HUES48 (cell line): ENCODE measurements at regions not wholly inside any gene's neighbourhood (a gene's known extent, or its start where the extent isn't known, plus 50 kb on each side); places are given as distances from the start of the nearest gene placed in this dataset.

ENCODE experiments used
- H3K27ac ChIP-seq: one replicate; pipeline ENCODE4 v1.7.0; 2013; ENCODE audit warnings: low read depth, low read length, inconsistent platforms
- H3K27me3 ChIP-seq: 2 replicates; pipeline ENCODE4 v1.6.1; 2013; ENCODE audit warnings: mild to moderate bottlenecking, low read length; ENCODE audit not compliant: control insufficient read depth, insufficient read depth
- H3K36me3 ChIP-seq: 2 replicates; pipeline ENCODE4 v1.6.1; 2013; ENCODE audit warnings: low read length; ENCODE audit not compliant: control insufficient read depth, insufficient read depth
- H3K4me1 ChIP-seq: 2 replicates; pipeline ENCODE4 v1.6.1; 2013; ENCODE audit warnings: mild to moderate bottlenecking, low read length; ENCODE audit not compliant: control insufficient read depth, insufficient read depth
- H3K4me3 ChIP-seq: 2 replicates; pipeline ENCODE4 v1.5.1; 2013; ENCODE audit warnings: mild to moderate bottlenecking, low read depth, low read length
- H3K9ac ChIP-seq: 2 replicates; pipeline ENCODE4 v1.6.1; 2013; ENCODE audit warnings: mild to moderate bottlenecking, low read depth, low read length, moderate library complexity
- H3K9me3 ChIP-seq: 2 replicates; pipeline ENCODE4 v1.6.1; 2013; ENCODE audit warnings: low read length; ENCODE audit not compliant: control insufficient read depth, insufficient read depth

GRCh38 chr2:234847639-234848038 lies 104.2 kb upstream of the SH3BP4 start:
- no peak overlapping the region for H3K9ac ChIP-seq
- no peak overlapping the region for H3K4me3 ChIP-seq
- no peaks in the 10 kb centered on the region for H3K36me3 ChIP-seq
- no peaks in the 10 kb centered on the region for H3K27me3 ChIP-seq
- H3K4me1 ChIP-seq = peaks cover 5% of the 10 kb centered on the region; the same call in 1 of the 2 replicates
- no peak overlapping the region for H3K27ac ChIP-seq
- H3K9me3 ChIP-seq = no peaks in the 10 kb centered on the region

- no peaks in the 10 kb centered on the region for H3K27me3 ChIP-seq
- peaks cover 5% of the 10 kb centered on the region; the same call in 1 of the 2 replicates for H3K4me1 ChIP-seq
- no peak overlapping the region for H3K27ac ChIP-seq
- H3K9ac ChIP-seq = no peak overlapping the region
- no peaks in the 10 kb centered on the region for H3K36me3 ChIP-seq
- no peaks in the 10 kb centered on the region for H3K9me3 ChIP-seq
- H3K4me3 ChIP-seq = no peak overlapping the region
These were observed 104.5 kb upstream of the SH3BP4 start for GRCh38 chr2:234847364-234847635.

GRCh38 chr2:234846599-234847363 lies 105.0 kb upstream of the SH3BP4 start:
- Histone ChIP-seq H3K36me3 (no peaks in the 10 kb centered on the region), H3K4me1 (peaks cover 5% of the 10 kb centered on the region; the same call in 1 of the 2 replicates), H3K27me3 (no peaks in the 10 kb centered on the region), H3K9me3 (no peaks in the 10 kb centered on the region), H3K27ac (no peak overlapping the region), H3K9ac (no peak overlapping the region), H3K4me3 (no peak overlapping the region)

- H3K4me1 ChIP-seq = peaks cover 5% of the 10 kb centered on the region; the same call in 1 of the 2 replicates
- H3K27me3 ChIP-seq = no peaks in the 10 kb centered on the region
- H3K9me3 ChIP-seq = no peaks in the 10 kb centered on the region
- no peaks in the 10 kb centered on the region for H3K36me3 ChIP-seq
- no peak overlapping the region for H3K9ac ChIP-seq
- no peak overlapping the region for H3K4me3 ChIP-seq
- H3K27ac ChIP-seq = no peak overlapping the region
These were observed 105.9 kb upstream of the SH3BP4 start for GRCh38 chr2:234845602-234846590.

GRCh38 chr2:234843411-234843810 lies 108.4 kb upstream of the SH3BP4 start:
- H3K27ac ChIP-seq = no peak overlapping the region
- H3K27me3 ChIP-seq = no peaks in the 10 kb centered on the region
- no peaks in the 10 kb centered on the region for H3K36me3 ChIP-seq
- H3K9me3 ChIP-seq = no peaks in the 10 kb centered on the region; the same call in 1 of the 2 replicates
- H3K9ac ChIP-seq = no peak overlapping the region
- H3K4me1 ChIP-seq = peaks cover 11% of the 10 kb centered on the region
- H3K4me3 ChIP-seq = no peak overlapping the region

DNA sequence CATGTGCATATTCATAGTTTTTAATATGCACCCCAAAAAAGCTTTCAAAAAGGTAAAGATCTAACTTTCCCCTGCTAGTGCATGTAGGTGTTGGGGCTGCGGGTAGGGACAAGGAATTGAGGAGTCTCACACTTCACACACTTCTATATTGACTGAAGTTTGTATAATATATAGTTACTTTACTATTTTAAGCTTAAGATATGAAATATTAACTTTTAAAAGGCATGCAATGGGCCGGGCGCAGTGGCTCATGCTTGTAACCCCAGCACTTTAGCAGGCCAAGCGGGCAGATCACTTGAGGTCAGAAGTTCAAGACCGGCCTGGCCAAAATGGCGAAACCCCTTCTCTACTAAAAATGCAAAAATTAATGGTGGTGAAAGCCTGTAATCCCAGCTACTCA lies 109.1 kb upstream of the SH3BP4 start:
- no peaks in the 10 kb centered on the region for H3K36me3 ChIP-seq
- H3K9me3 ChIP-seq = no peaks in the 10 kb centered on the region; the same call in 1 of the 2 replicates
- peaks cover 7% of the 10 kb centered on the region for H3K4me1 ChIP-seq
- no peak overlapping the region for H3K27ac ChIP-seq
- no peak overlapping the region for H3K9ac ChIP-seq
- no peaks in the 10 kb centered on the region for H3K27me3 ChIP-seq
- no peak overlapping the region for H3K4me3 ChIP-seq

- no peak overlapping the region for H3K27ac ChIP-seq
- H3K27me3 ChIP-seq = no peaks in the 10 kb centered on the region
- peaks cover 7% of the 10 kb centered on the region for H3K4me1 ChIP-seq
- no peaks in the 10 kb centered on the region; the same call in 1 of the 2 replicates for H3K9me3 ChIP-seq
- no peak overlapping the region for H3K9ac ChIP-seq
- H3K36me3 ChIP-seq = no peaks in the 10 kb centered on the region
- H3K4me3 ChIP-seq = no peak overlapping the region
These were observed 110.3 kb upstream of the SH3BP4 start for GRCh38 chr2:234841321-234842015.

- Histone ChIP-seq H3K4me3 (no peak overlapping the region), H3K36me3 (no peaks in the 10 kb centered on the region), H3K27ac (peak overlapping the region; percentile 5), H3K9me3 (no peaks in the 10 kb centered on the region; the same call in 1 of the 2 replicates), H3K4me1 (peaks cover 7% of the 10 kb centered on the region), H3K9ac (no peak overlapping the region), H3K27me3 (no peaks in the 10 kb centered on the region)
These were observed 111.5 kb upstream of the SH3BP4 start for GRCh38 chr2:234840336-234840735.

DNA sequence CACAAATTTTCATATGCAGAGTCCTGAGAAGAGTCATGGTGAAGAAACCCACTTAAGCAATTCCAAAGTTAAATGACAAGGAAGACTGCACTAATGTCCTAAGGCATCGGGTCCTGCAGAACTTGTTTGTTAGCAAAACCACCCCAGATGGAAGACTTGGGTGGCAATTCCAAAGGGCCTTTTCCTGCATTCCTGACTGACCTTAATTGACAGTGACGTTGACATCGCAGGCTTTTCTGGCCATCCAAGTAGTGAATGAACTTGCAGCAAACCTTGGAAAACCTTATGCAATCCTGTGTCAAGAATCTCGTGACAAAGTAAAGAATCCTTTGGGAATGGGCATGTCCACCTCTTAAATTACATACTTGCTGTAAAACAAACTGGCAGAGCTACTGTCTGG lies 112.5 kb upstream of the SH3BP4 start:
- no peaks in the 10 kb centered on the region for H3K36me3 ChIP-seq
- no peaks in the 10 kb centered on the region for H3K27me3 ChIP-seq
- H3K4me1 ChIP-seq = peaks cover 7% of the 10 kb centered on the region
- H3K9me3 ChIP-seq = no peaks in the 10 kb centered on the region; the same call in 1 of the 2 replicates
- no peak overlapping the region for H3K4me3 ChIP-seq
- H3K27ac ChIP-seq = no peak overlapping the region
- H3K9ac ChIP-seq = no peak overlapping the region

- Histone ChIP-seq H3K4me1 (peaks cover 7% of the 10 kb centered on the region), H3K27me3 (no peaks in the 10 kb centered on the region), H3K9ac (no peak overlapping the region), H3K36me3 (no peaks in the 10 kb centered on the region), H3K9me3 (no peaks in the 10 kb centered on the region; the same call in 1 of the 2 replicates), H3K4me3 (no peak overlapping the region), H3K27ac (no peak overlapping the region)
These were observed 115.5 kb upstream of the SH3BP4 start for GRCh38 chr2:234836271-234836670.
